ENCODE measurements at regions not wholly inside any gene's neighbourhood (a gene's known extent, or its start where the extent isn't known, plus 50 kb on each side); places are given as distances from the start of the nearest gene placed in this dataset.

DNA sequence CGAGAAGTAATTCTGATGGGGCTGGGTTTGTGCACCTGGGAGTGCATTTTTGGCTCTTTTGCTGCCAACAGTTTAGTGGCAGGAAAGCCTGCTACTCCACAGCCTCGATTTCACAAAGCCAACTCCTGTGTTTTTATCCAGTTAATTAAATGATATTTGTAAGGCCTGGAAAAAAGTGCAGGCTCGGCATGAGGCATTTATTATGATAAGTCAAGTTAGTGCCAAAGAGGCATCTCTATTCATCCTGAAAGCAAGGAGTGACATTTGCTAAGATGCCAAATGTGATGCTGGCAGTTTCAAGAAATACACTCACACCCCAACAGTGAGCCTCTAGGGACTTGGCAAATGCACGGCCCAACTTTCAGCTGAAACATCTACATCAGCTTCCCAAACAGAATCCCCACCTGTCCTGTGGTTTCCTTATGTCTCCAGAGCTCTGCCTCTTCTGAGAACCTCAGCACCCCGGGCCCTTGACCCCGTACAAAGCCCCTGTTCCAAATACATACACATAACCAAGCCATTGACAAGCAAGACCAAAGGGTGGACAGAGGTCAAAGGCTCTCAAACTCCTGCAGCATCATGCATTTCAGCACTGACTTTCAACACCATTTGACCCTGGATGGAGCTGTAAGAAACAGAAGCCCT lies 955.1 kb upstream of the TMEM132C start:
- FAIRE-seq, result no peak
- intact Hi-C loops (cut with DNase I), result no loop called here
- no peak overlapping the region for H3K9ac ChIP-seq (ENCODE audit: low read length in 3 of 3)
- H3K4me3 ChIP-seq (ENCODE audit: low read length in 3 of 3), result no peak overlapping the region
- H3K36me3 ChIP-seq (ENCODE audit: control insufficient read depth in 2 of 3, insufficient read depth in 3 of 3, low read length in 3 of 3), result no peaks in the 10 kb centered on the region
- TF ChIP-seq, protein P1, sequence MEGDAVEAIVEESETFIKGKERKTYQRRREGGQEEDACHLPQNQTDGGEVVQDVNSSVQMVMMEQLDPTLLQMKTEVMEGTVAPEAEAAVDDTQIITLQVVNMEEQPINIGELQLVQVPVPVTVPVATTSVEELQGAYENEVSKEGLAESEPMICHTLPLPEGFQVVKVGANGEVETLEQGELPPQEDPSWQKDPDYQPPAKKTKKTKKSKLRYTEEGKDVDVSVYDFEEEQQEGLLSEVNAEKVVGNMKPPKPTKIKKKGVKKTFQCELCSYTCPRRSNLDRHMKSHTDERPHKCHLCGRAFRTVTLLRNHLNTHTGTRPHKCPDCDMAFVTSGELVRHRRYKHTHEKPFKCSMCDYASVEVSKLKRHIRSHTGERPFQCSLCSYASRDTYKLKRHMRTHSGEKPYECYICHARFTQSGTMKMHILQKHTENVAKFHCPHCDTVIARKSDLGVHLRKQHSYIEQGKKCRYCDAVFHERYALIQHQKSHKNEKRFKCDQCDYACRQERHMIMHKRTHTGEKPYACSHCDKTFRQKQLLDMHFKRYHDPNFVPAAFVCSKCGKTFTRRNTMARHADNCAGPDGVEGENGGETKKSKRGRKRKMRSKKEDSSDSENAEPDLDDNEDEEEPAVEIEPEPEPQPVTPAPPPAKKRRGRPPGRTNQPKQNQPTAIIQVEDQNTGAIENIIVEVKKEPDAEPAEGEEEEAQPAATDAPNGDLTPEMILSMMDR (IDR thresholded peaks at IDR 0.05; ENCODE audit: borderline replicate concordance, extremely low read depth, insufficient read depth), result no peak
- no peaks in the 10 kb centered on the region for H3K9me3 ChIP-seq (ENCODE audit: control insufficient read depth in 2 of 3, insufficient read depth in 1 of 3, low read length in 3 of 3)
- no peak overlapping the region for H3K27ac ChIP-seq (ENCODE audit: low read depth in 2 of 2, low read length in 2 of 2)
- no peaks in the 10 kb centered on the region for H3K4me1 ChIP-seq (ENCODE audit: control insufficient read depth in 2 of 3, insufficient read depth in 2 of 3, low read depth in 1 of 3, low read length in 3 of 3)
- no peak for DNase-seq
- no peaks in the 10 kb centered on the region for H3K27me3 ChIP-seq (ENCODE audit: control insufficient read depth, insufficient read depth, low read length)

- no peak for FAIRE-seq
- intact Hi-C loops (cut with DNase I), result no loop called here
- DNase-seq, result no peak
These were observed 942.3 kb upstream of the TMEM132C start for GRCh38 chr12:127324681-127325080.

GRCh38 chr12:127327986-127328385 lies 939.0 kb upstream of the TMEM132C start:
- H3K27me3 ChIP-seq (ENCODE audit: control insufficient read depth, insufficient read depth, low read length), result no peaks in the 10 kb centered on the region
- intact Hi-C loops (cut with DNase I), result no loop called here
- H3K27ac ChIP-seq (ENCODE audit: low read depth in 2 of 2, low read length in 2 of 2), result no peak overlapping the region
- H3K9ac ChIP-seq (ENCODE audit: low read length in 3 of 3), result no peak overlapping the region
- no peak for FAIRE-seq
- H3K4me1 ChIP-seq (ENCODE audit: control insufficient read depth in 2 of 3, insufficient read depth in 2 of 3, low read depth in 1 of 3, low read length in 3 of 3), result no peaks in the 10 kb centered on the region
- H3K4me3 ChIP-seq (ENCODE audit: low read length in 3 of 3), result no peak overlapping the region
- no peaks in the 10 kb centered on the region for H3K36me3 ChIP-seq (ENCODE audit: control insufficient read depth in 2 of 3, insufficient read depth in 3 of 3, low read length in 3 of 3)
- DNase-seq, result no peak
- no peaks in the 10 kb centered on the region for H3K9me3 ChIP-seq (ENCODE audit: control insufficient read depth in 2 of 3, insufficient read depth in 1 of 3, low read length in 3 of 3)
- TF ChIP-seq, protein P1 (IDR thresholded peaks at IDR 0.05; ENCODE audit: borderline replicate concordance, extremely low read depth, insufficient read depth), result no peak

More at GRCh38 chr12:127324681-127325080, 942.3 kb upstream of the TMEM132C start:
- no peaks in the 10 kb centered on the region for H3K9me3 ChIP-seq (ENCODE audit: control insufficient read depth in 2 of 3, insufficient read depth in 1 of 3, low read length in 3 of 3)
- no peak overlapping the region for H3K4me3 ChIP-seq (ENCODE audit: low read length in 3 of 3)
- no peaks in the 10 kb centered on the region for H3K36me3 ChIP-seq (ENCODE audit: control insufficient read depth in 2 of 3, insufficient read depth in 3 of 3, low read length in 3 of 3)
- no peak overlapping the region for H3K27ac ChIP-seq (ENCODE audit: low read depth in 2 of 2, low read length in 2 of 2)
- no peaks in the 10 kb centered on the region for H3K4me1 ChIP-seq (ENCODE audit: control insufficient read depth in 2 of 3, insufficient read depth in 2 of 3, low read depth in 1 of 3, low read length in 3 of 3)
- no peak overlapping the region for H3K9ac ChIP-seq (ENCODE audit: low read length in 3 of 3)
- no peaks in the 10 kb centered on the region for H3K27me3 ChIP-seq (ENCODE audit: control insufficient read depth, insufficient read depth, low read length)
- TF ChIP-seq, protein P1 (IDR thresholded peaks at IDR 0.05; ENCODE audit: borderline replicate concordance, extremely low read depth, insufficient read depth), result no peak

DNA sequence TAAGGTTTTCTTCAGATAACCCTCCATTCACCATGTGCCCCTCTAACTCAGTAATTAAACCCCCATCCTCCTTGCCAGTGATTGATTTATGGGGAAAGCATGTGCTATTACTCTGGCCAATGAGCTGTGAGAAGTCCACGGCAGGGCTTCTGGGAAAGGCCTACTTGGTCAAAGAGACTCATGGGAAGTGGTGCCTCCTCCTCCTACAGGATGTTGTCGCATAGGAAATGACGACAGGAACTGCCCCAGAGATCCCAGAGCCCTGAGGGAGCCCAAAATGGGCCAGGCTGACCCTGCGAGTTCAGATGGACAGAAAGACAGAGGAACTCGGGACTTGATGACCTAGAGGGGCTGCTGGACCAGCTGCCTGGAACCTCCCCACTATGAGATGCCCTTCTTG lies 938.1 kb upstream of the TMEM132C start:
- no peak for FAIRE-seq
- no peaks in the 10 kb centered on the region for H3K27me3 ChIP-seq (ENCODE audit: control insufficient read depth, insufficient read depth, low read length)
- intact Hi-C loops (cut with DNase I), result no loop called here
- H3K9ac ChIP-seq (ENCODE audit: low read length in 3 of 3), result no peak overlapping the region
- no peak for DNase-seq
- H3K27ac ChIP-seq (ENCODE audit: low read depth in 2 of 2, low read length in 2 of 2), result no peak overlapping the region
- H3K4me1 ChIP-seq (ENCODE audit: control insufficient read depth in 2 of 3, insufficient read depth in 2 of 3, low read depth in 1 of 3, low read length in 3 of 3), result no peaks in the 10 kb centered on the region
- TF ChIP-seq, protein P1 (IDR thresholded peaks at IDR 0.05; ENCODE audit: borderline replicate concordance, extremely low read depth, insufficient read depth), result no peak
- no peaks in the 10 kb centered on the region for H3K36me3 ChIP-seq (ENCODE audit: control insufficient read depth in 2 of 3, insufficient read depth in 3 of 3, low read length in 3 of 3)
- H3K9me3 ChIP-seq (ENCODE audit: control insufficient read depth in 2 of 3, insufficient read depth in 1 of 3, low read length in 3 of 3), result no peaks in the 10 kb centered on the region
- H3K4me3 ChIP-seq (ENCODE audit: low read length in 3 of 3), result no peak overlapping the region
